Activated naive CD4-positive, alpha-beta T cell treated with anti-CD3 and anti-CD28 coated beads, Interleukin-2, amount 50 U/mL, for 72 hours (primary cell): ENCODE measurements at regions not wholly inside any gene's neighbourhood (a gene's known extent, or its start where the extent isn't known, plus 50 kb on each side); places are given as distances from the start of the nearest gene placed in this dataset.
"Not testable (repeated sequence)": the region's sequence is repeated elsewhere in the genome, so short reads cannot be mapped to it uniquely, and the experiment has no call there.

ENCODE experiments used
- ATAC-seq, 2 donors: fragments of 150-1000 bp; cut with Tn5 transposase; 2 replicates each; pipeline ENCODE4 v1.10.0; 2021; ENCODE audit warnings: mild to moderate bottlenecking in 2 of 2, moderate library complexity in 2 of 2
- DNase-seq, 2 donors: peaks; one replicate each; pipeline ENCODE4 v3.0.0; 2021 to 2022; ENCODE audit warnings: low spot score in 2 of 2
- H3K27ac Mint-ChIP-seq, 2 donors: one replicate each; pipeline ENCODE4 v1.8.0; 2022; ENCODE audit warnings: mild to moderate bottlenecking in 2 of 2, mixed read lengths in 2 of 2
- H3K36me3 Mint-ChIP-seq, 2 donors: one replicate each; pipeline ENCODE4 v1.8.0; 2022; ENCODE audit warnings: mixed read lengths in 2 of 2
- H3K9me3 Mint-ChIP-seq, 2 donors: one replicate each; pipeline ENCODE4 v1.8.0; 2022; ENCODE audit warnings: mixed read lengths in 2 of 2

- Mint-ChIP-seq H3K36me3 (no peaks in the 10 kb centered on the region), H3K9me3 (peaks cover 0 to 4% of the 10 kb centered on the region in 2 donors), H3K27ac (no peak overlapping the region)
Observed at GRCh38 chr22:26945565-26945964, 288.2 kb downstream of the MIAT start.

DNA sequence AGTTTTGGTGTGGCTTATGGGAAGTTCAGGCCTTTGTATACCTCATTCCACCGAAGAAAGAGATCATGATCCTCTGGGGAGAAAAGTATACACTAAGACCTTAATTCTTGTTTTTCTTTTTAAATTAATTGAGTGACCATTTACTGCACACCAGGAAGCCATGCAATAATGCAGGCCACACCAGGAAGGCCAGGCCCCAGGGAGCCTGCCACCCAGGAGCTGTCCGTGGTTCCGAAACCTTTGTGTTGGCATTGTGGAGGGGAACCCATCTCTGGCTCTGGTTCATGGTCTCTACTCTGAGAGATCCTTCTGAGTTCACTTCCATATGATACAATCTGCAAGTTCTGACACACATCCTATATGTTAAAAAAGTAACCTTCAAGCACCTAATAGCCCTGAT, 291.8 kb downstream of the MIAT start:
- no peak for DNase-seq
- peaks cover 0 to 4% of the 10 kb centered on the region in 2 donors for H3K9me3 Mint-ChIP-seq
- ATAC-seq, result no peak
- no peak overlapping the region for H3K27ac Mint-ChIP-seq
- H3K36me3 Mint-ChIP-seq, result no peaks in the 10 kb centered on the region

More at GRCh38 chr22:26945565-26945964, 288.2 kb downstream of the MIAT start:
- no peak for DNase-seq
- ATAC-seq, result no peak

- not testable (repeated sequence) for H3K36me3 Mint-ChIP-seq, H3K27ac Mint-ChIP-seq, DNase-seq, ATAC-seq, H3K9me3 Mint-ChIP-seq
Observed at GRCh38 chr22:26951139-26951538, 293.8 kb downstream of the MIAT start.

DNA sequence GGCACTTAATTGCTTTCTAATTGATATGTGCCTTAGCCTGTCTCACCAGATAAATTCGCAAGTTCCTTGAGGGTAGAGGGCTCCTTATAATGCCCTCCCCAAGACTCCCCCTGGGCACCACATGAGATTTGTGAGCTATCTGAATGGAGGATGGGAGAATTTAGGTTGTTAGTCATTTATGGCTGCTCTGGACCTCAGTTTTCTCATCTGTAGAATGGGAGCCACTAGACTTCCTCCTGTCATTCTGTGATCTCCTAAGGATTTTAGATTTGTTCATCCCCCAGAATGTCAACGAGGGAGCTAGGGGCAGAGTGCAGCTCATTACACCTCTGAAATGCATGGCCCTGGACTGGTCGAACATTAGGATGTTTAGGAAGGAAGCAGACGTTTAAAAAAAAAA, 294.6 kb downstream of the MIAT start:
- Mint-ChIP-seq H3K9me3 (peaks cover 0 to 4% of the 10 kb centered on the region in 2 donors), H3K27ac (no peak overlapping the region), H3K36me3 (no peaks in the 10 kb centered on the region)
- no peak for DNase-seq
- ATAC-seq, result no peak

GRCh38 chr22:26952451-26953011, 295.1 kb downstream of the MIAT start:
- Mint-ChIP-seq H3K9me3 (peaks cover 0 to 4% of the 10 kb centered on the region in 2 donors), H3K27ac (no peak overlapping the region), H3K36me3 (no peaks in the 10 kb centered on the region)
- ATAC-seq (no peak), DNase-seq (no peak)

DNA sequence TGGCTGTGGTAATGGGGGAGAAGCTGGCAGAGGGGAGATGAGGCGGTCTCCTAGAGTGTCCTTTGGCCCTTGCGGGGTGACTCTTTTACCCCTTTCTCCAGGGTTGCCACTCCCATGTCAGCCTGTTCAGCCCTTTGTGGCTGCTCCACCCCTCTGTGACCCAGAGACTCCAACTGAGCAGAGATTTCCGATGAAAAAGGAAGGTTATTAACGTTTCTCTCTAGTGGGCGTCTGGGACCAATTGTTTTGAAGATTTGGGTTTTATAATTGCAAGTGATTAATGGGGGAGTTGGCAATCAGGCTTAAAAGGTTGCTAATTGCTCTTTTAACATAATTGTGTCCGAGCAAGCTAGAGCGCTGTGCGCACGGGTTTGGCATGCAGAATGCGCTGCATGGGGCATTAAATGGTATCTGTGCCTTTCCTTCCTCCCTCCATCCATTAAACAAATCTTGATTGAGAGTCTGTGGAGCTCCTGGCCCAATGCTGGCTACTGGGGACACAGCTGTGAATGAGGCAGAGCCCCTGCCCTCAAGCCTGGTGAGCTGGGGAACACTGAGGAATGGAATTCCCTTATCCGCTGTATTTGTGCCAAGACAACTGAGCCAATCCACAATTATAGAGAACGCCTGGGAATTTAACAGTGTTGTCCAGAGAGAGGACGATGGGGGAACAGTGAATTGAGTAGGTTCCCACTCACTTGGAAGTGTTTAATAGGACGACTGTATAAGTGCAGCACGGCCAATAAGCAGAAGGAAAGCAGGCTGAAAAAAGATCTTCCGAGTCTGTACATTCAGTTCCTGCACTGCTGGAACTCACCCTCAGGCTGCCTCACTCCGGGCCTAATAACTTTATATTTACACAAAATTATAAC, 295.9 kb downstream of the MIAT start:
- no peaks in the 10 kb centered on the region for H3K9me3 Mint-ChIP-seq
- no peak overlapping the region for H3K27ac Mint-ChIP-seq
- no peak for ATAC-seq
- no peaks in the 10 kb centered on the region for H3K36me3 Mint-ChIP-seq
- no peak for DNase-seq

DNA sequence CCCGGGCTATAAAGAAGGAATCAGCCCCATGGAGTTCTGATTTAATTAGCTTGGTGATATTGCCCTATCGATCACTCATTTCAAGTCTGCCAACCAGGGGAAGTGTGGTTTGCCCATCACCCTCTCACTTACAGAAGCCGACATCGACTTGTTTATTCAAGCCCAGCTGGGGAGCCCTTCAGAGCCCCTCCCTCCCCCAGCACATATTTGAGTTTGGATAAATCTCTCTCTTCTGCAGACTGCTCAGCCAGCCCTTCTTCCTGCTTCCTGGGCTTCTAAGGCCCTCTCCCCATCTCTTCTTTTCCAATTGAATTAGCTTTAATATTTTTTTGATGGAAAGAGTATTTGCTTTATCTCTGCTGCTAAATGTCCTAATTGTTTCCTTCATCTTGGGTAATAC, 299.0 kb downstream of the MIAT start:
- Mint-ChIP-seq H3K9me3 (no peaks in the 10 kb centered on the region), H3K27ac (no peak overlapping the region), H3K36me3 (no peaks in the 10 kb centered on the region)
- ATAC-seq, result no peak
- no peak for DNase-seq

- H3K36me3 Mint-ChIP-seq, result no peaks in the 10 kb centered on the region
- ATAC-seq (no peak), DNase-seq (no peak)
- H3K27ac Mint-ChIP-seq, result no peak overlapping the region
- no peaks in the 10 kb centered on the region for H3K9me3 Mint-ChIP-seq
Observed at GRCh38 chr22:26957176-26957575, 299.8 kb downstream of the MIAT start.

GRCh38 chr22:26957897-26958296, 300.5 kb downstream of the MIAT start:
- DNase-seq, result no peak
- Mint-ChIP-seq H3K9me3 (no peaks in the 10 kb centered on the region), H3K36me3 (no peaks in the 10 kb centered on the region), H3K27ac (no peak overlapping the region)
- no peak for ATAC-seq

DNA sequence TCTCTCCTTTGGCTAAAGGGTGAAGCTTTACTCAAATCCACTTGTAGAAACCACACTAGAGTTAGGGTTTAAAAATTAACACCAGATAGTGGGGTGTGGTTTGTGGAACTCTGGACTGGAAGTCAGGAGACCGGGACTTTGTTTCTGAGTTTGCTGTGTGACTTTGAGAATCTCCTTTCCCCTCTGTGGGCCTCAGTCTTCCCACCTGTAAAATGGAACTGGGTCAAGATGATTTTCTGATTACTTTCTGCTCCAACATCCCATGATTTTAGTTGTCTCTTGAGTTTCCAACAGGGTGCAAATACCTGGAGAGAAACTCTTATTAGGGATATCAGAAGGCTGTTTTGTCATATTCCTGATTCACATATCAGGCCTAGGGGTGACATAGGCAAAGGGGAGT, 301.0 kb downstream of the MIAT start:
- ATAC-seq, result no peak
- H3K27ac Mint-ChIP-seq, result no peak overlapping the region
- no peaks in the 10 kb centered on the region for H3K9me3 Mint-ChIP-seq
- no peaks in the 10 kb centered on the region for H3K36me3 Mint-ChIP-seq
- DNase-seq, result no peak

DNA sequence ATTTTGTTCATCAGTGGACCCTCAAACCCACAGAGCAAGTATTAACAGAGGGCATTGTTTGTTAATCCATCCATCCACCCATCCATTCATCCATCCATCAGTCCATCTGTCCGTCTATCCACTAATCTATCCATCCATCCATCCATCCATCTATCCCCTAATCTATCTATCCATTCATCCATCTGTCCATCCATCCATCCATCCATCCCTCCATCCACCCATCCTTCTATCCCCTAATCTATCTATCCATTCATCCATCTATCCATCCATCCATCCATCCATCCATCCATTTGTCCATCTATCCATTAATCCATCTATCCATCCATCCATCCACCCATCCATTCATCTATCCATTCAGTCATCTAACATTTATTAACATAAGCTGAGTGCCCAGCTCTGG, 307.3 kb downstream of the MIAT start:
- Mint-ChIP-seq H3K9me3 (peaks cover 7 to 8% of the 10 kb centered on the region in 2 donors), H3K27ac (no peak overlapping the region), H3K36me3 (no peaks in the 10 kb centered on the region)
- DNase-seq (no peak), ATAC-seq (no peak)

GRCh38 chr22:26967282-26967681, 309.9 kb downstream of the MIAT start:
- no peak for DNase-seq
- Mint-ChIP-seq H3K9me3 (peaks cover 7 to 8% of the 10 kb centered on the region in 2 donors), H3K36me3 (no peaks in the 10 kb centered on the region), H3K27ac (no peak overlapping the region)
- ATAC-seq, result no peak

DNA sequence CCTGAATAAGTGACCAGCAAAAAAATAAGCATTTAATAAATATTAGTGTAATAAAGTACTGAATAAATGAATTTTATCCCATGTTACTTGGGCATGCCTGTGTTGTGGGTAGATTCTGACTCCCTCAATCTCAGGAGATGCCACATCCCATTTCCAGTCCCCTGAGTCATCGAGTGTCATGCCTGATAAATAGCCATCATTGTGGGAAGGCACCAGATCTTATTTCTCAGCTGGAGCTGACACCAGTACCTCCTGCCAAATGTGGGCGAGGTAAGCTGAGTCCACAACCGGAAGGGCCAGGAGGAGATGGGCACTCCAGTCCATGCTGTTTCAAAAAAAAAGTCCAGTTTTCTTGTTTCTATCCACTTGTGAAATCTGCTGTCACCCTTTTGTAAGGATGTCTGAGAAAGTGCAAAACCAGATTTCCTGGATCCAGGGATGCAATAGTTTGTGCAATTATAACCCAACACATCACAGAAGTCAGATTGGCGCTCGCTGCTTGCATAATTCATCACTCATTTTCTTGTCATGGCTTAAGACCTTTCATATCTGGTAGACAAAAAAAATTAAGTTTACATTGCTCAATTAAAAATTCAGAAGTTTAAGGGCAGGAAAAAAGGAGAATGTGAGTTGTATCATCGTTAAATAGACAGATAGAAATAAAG, 311.6 kb downstream of the MIAT start:
- H3K36me3 Mint-ChIP-seq, result no peaks in the 10 kb centered on the region
- no peak for DNase-seq
- no peak overlapping the region for H3K27ac Mint-ChIP-seq
- peaks cover 7 to 8% of the 10 kb centered on the region in 2 donors for H3K9me3 Mint-ChIP-seq
- ATAC-seq, result no peak

GRCh38 chr22:26970809-26971394, 313.5 kb downstream of the MIAT start:
- Mint-ChIP-seq H3K36me3 (no peaks in the 10 kb centered on the region), H3K9me3 (no peaks in the 10 kb centered on the region), H3K27ac (no peak overlapping the region)
- ATAC-seq, result no peak
- no peak for DNase-seq

GRCh38 chr22:26972286-26972685, 314.9 kb downstream of the MIAT start:
- H3K27ac Mint-ChIP-seq, result no peak overlapping the region
- no peaks in the 10 kb centered on the region for H3K36me3 Mint-ChIP-seq
- H3K9me3 Mint-ChIP-seq, result no peaks in the 10 kb centered on the region
- ATAC-seq (no peak), DNase-seq (no peak)

- H3K9me3 Mint-ChIP-seq, DNase-seq: not testable (repeated sequence)
Observed at GRCh38 chr22:26972915-26973314, 315.5 kb downstream of the MIAT start.

DNA sequence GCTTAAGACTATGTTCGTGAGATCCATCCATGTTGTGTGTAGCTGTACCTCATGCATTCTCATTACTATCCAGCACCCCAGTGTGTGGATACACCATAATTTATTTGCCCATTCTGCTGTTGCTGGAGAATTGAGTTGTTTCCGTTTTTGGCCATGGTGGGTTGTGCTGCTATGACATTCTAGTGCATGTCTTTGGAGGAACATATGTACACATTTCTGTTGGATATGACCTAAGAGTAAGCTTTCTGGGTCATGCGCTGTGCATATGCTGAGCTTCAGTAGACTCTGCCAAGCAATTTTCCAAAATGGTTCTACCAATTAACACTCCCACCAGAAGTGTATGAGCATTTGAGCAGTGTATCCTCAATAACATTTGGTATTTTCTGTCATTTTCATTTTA, 316.6 kb downstream of the MIAT start:
- no peak for DNase-seq
- H3K27ac Mint-ChIP-seq, result no peak overlapping the region
- H3K9me3 Mint-ChIP-seq, result no peaks in the 10 kb centered on the region
- H3K36me3 Mint-ChIP-seq, result no peaks in the 10 kb centered on the region
- no peak for ATAC-seq

More at GRCh38 chr22:26972915-26973314, 315.5 kb downstream of the MIAT start:
- H3K36me3 Mint-ChIP-seq, ATAC-seq, H3K27ac Mint-ChIP-seq: not testable (repeated sequence)
